NCI-H345 treated with DMSO at 0.1 percent for 48 hours (cell line): ENCODE measurements at regions not wholly inside any gene's neighbourhood (a gene's known extent, or its start where the extent isn't known, plus 50 kb on each side); places are given as distances from the start of the nearest gene placed in this dataset.

Experiments
- DNase-seq: peaks from one replicate; lab custom pipeline; 2025; ENCODE audit not compliant: unreplicated experiment; lab: John Stamatoyannopoulos, UW

DNA sequence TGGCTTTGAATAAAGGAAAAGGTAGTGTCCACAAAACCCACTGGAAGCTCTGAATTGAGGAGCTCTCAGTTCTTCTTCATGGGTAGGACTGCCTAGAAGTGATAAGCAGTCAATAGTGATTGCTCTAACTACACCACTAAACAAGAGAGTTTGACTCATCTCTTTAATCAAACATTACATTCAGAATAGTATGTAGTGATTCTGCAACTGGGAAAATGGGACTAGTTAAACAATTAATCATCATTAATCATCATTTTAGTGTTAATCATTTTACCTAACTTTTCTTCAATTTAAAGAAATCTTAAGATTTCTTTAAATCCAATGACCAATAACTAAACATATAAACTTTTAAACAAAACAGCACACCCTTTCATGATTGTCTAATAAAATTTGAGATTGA, 484.0 kb upstream of the FZD8 start:
- DNase-seq: no peak

GRCh38 chr10:36119455-36119854, 477.4 kb upstream of the FZD8 start:
- no peak for DNase-seq

DNA sequence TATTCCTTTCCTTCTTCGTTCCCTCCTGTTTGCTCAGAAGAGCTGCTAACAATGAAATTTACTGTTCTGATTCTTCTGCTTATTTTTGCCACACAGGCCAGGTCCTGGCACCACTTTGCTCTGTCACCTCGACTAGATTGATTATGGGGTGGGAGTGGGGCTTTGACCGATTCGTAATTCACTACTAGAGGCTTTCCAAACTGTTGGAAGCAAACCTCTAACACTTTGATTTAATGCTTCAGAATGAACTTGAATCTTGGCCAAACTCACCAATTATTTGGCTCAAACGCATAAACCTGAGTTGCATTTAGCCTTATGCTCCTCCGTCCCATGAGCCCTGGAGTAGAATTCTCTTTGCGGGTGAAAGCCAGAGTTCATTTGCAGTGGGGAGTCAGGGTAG, 476.2 kb upstream of the FZD8 start:
- no peak for DNase-seq

GRCh38 chr10:36117890-36118289, 475.8 kb upstream of the FZD8 start:
- DNase-seq: no peak

DNA sequence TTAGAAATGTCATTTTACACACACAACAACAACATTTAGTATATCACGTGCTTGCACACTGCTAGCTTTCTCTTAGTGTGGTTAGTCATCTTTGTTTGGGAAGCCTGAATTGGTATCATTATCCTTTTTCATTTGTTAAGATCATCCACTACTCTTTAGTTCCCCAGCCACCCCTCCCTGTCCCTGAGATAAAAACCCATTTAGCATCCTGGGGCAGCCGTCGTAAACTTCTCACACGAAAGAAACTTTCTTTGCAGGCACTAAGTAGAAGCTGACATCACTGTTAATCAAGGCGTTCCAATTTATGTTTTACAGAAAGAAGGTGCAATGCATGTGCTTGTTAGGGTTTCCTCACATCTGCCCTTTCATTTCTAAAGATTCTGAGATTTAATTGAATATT, 475.1 kb upstream of the FZD8 start:
- no peak for DNase-seq

- DNase-seq: no peak
Measured at GRCh38 chr10:36116731-36117130, 474.6 kb upstream of the FZD8 start.

DNA sequence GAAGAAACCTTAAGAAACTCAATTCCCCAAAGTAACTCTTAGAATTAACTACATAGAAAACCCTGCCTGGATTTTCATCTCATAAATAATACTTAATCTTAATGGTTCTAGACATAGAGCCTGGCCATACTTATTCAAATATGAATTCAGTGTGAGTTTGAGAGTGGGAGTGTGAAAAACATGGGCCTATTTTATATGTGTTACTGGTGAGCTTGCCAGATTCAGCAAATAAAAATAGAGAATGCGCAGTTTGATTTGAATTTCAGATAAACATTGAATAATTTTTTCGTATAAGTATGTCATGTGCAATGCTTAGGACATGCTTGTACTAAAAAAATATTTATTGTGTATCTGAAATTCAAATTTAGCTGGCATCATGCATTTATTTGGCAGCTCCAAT, 473.9 kb upstream of the FZD8 start:
- no peak for DNase-seq

DNA sequence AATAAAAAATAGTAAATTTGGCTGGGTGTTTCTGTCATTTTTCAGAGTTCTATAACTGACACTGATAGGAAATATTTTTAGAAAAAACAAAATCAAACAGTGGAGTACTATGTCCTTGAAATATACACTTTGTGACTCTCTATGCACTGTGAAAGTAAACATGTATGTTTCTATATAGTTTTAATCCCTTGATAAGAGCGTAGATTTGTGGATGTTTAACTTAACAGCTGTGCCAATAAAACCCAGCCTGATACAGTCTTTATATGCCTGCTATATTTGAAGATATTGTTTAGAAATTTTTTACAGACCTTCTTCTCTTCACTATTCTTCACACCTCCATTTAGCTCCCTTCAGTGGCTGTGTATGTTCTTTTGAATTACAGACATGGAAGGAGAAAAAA, 473.3 kb upstream of the FZD8 start:
- DNase-seq: no peak

GRCh38 chr10:36114913-36115312, 472.8 kb upstream of the FZD8 start:
- no peak for DNase-seq

GRCh38 chr10:36114141-36114540, 472.0 kb upstream of the FZD8 start:
- no peak for DNase-seq

- no peak for DNase-seq
Measured at GRCh38 chr10:36111676-36112075, 469.6 kb upstream of the FZD8 start.

GRCh38 chr10:36110097-36110496, 468.0 kb upstream of the FZD8 start:
- no peak for DNase-seq

- DNase-seq: no peak
Measured at GRCh38 chr10:36109399-36110023, 467.4 kb upstream of the FZD8 start.

DNA sequence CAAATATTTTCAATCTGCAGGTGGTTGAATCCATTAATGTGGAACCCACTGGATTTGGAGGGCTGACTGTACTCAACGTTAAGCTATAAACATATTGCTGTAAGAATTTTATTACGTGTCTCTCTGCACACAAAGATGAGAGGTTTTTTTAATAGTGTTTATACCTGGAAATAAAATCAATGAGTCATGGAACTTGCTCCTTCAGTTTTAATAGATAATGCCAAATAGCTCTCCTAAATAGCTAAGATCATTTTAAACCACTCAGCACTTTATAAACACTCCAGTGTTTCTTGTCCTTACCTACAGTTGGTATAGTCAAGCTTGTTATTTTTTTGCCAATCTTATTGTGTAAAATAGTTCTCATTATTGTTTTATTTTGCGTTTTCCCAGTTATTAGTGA, 455.6 kb upstream of the FZD8 start:
- no peak for DNase-seq

GRCh38 chr10:36096576-36096975, 454.5 kb upstream of the FZD8 start:
- no peak for DNase-seq

DNA sequence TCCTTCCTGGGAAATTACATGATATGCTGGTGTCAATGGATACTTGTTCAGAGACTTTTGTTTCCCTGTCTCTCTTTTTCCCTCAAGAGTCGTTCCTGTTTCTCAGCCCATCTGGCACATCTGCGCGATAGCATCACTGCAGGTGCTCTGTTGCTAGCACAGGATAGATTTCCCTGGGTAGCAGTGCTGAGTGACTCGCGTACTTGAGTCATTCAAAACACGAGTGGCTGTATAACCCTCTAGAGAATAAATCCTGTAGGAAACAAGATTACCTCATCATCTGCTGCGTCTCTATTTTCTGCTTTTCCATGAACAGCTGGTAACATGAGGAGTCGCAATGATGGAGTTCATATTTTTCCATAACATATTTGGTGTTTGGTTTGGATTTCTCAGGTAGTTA, 452.0 kb upstream of the FZD8 start:
- DNase-seq: peak; percentile 48

- DNase-seq: no peak
Measured at GRCh38 chr10:36092116-36092515, 450.0 kb upstream of the FZD8 start.

GRCh38 chr10:36091007-36091406, 448.9 kb upstream of the FZD8 start:
- DNase-seq: no peak

GRCh38 chr10:36089790-36090440, 447.8 kb upstream of the FZD8 start:
- DNase-seq: no peak

DNA sequence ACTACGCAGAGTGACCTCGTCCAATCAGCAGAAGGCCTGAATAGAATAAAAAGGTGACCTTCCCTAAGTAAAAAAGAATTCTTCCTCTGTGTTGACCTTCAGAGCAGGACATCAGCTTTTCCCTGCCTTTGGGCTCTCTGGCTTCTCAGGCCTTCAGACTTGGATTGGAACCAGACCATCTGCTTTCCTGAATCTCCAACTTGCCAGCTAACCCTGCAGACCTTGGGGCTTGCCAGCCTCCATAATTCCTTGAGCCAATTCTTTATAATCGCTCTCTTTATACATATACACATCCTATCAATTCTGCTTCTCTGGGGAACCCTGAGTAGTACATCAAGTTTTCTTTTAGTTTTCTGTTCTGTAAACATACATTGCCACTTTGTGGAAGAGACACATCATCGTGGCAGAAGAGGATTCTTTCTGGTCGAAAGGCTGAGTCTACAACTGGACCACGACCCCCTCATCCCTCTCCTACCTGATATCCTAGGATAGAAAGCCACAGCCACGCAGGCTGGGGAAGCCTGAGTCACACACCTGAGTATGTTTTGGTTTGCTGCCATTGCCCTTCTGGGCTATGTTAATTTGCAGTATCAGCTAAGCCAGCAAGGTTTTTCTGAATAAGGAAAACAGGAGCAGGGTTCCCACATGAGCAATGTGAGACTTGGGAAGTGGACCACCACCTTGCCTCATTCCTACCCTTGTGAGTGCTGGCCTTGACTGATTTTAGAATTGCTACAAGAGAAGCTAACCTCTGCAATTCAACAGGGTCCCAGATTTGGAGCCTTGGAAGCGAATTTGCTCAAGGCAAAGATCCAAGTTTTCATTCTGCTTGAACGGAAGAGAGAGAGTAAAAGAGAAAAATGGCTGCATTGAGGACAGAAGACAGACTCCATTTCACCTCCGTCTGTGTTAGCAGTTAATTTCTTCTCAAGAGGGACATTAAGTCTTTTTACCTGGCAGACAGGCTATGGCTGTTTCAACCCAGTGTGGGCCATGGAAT, 445.2 kb upstream of the FZD8 start:
- no peak for DNase-seq

GRCh38 chr10:36075196-36075595, 433.1 kb upstream of the FZD8 start:
- no peak for DNase-seq

DNA sequence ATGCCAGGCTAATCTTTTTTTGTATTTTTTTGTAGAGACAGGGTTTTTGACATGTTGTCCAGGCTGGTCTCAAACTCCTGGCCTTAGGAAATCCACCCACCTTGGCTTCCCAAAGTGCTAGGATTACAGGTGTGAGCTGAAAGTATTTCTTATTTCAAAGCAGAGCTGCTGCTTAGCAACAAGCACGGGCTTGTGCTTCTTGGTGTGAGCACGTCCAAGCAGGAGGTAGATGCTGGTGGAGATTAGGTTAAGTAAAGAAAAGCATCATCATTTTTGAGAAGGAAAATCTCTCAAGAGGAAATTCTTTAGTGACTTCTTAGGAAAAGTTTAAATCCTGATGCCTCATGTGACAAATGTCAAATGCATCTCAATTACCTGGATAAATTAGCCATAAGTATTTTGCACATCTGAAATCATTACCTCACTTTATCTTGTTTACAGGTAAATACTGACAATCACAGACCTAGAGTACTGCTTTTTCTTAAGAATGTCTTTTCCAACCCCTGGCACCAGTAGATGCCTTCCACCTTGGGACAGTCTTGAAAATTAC, 431.8 kb upstream of the FZD8 start:
- DNase-seq: no peak
